HG03280 (cell line): ENCODE measurements at regions not wholly inside any gene's neighbourhood (a gene's known extent, or its start where the extent isn't known, plus 50 kb on each side); places are given as distances from the start of the nearest gene placed in this dataset.
"Not testable (repeated sequence)": the region's sequence is repeated elsewhere in the genome, so short reads cannot be mapped to it uniquely, and the experiment has no call there.

Experiments
- ATAC-seq: cut with Tn5 transposase; IDR thresholded peaks from one replicate; pipeline ENCODE4 v1.9.1; 2021; ENCODE audit warnings: mild to moderate bottlenecking, moderate library complexity; ENCODE audit not compliant: unreplicated experiment

DNA sequence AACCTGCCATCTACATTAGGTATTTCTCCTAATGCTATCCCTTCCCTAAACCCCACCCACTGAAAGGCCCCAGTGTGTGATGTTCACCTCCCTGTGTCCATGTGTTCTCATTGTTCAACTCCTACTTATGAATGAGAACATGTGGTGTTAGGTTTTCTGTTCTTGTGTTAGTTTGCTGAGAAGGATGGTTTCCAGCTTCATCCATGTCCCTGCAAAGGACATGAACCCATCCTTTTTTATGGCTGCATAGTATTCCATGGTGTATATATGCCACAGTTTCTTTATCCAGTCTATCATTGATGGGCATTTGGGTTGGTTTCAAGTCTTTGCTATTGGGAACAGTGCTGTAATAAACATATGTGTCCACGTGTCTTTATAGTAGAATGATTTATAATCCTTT, 149.2 kb downstream of the PCDH7 start:
- not testable (repeated sequence) for ATAC-seq

DNA sequence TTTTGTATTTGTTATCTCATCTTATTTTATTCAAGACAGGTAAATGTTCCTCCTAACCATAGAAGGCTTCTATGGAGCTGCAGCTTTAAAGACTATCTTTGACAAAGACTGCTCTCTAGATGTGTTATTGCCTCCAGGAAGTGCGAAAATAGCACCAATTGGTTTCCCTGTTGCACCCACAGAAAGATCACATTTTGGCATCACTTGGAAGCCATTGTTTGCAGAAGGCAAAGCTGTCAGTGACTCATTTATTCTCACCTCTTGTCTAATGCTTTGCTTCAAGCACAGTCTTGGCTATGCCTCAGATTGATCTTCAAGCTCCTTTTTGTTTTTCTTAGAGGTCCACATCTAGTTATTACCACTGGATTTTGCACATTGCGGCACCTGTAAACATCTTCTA, 150.3 kb downstream of the PCDH7 start:
- no peak for ATAC-seq

DNA sequence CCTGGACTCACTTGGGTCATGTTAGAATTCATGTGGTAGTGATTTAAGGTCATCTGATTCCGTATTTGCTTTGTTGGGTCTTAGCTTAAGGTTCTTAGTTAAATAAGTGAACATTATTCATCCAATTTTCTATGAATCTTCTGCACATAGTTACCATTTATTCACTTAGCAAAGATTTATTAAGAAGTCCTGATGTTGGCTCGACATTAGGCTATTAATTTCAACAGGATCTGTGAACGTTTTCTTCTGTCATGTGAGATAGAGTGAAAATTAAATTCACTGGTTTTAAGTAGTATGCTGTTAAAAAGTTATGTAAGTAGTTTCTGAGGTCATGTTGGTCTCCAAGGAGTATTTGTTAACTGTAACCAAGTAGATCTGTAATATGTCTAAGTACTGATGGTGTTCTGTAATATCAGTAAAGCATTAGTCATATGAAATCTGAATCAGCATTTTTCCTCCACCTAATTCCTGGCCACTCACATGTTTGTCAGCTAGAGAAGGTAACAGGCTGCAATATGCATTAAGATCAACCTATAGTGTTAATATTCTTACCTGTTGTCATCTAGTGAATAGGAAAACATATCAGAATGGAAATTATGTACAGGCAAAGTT, 155.6 kb downstream of the PCDH7 start:
- no peak for ATAC-seq

DNA sequence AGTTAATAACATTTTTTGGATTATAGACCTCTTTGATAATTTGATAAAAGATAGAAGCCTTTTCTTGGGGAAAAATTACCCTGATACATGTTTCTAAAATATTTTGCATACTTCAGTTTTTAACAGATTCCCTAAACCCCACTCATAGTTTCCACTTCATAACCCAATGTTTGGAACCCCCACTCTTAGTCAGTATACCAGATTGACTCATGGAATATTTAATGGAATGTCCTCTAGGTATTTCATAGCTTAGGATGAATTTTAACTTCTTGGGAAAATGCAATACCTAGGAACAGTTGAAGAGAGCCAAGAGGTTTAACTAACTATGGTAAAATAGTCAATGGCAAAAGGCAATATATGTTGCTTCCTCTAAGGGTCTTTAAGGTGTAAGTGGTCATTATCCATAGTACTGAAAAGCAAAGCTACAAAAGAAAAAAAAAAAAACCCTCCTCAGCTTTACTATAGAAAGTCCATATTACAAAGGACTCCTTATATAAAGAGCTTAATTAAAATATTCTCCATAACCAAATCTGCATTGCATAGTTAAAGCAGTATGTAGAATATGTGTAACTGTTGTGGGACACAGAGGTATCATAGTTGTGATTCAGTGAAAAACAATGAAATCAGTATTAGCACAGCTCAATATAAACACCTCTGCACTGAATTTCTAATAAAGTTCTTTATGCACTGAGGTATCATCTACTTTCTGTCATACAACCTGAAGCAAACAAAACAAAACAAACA, 159.9 kb downstream of the PCDH7 start:
- no peak for ATAC-seq

DNA sequence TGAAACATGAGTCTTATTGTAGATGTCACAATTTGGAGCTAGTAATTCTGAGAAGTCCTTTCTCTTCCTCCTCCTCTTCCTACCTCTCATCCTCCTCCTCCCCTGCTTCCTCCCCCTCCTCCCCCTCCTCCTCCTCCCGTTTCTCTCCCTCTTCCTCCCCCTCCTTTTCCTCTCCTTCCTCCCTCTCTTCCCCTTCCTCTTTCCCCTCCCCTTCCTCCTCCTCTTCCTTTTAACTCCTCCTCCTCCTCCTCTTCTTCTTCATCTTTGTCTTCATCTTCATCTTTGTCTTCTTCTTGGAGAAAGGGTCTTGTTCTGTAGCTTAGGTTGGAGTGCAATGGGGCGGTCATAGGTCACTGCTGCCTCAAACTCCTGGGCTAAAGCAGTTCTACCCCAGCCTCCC, 161.8 kb downstream of the PCDH7 start:
- no peak for ATAC-seq

GRCh38 chr4:30882443-30882842, 162.3 kb downstream of the PCDH7 start:
- ATAC-seq = no peak

GRCh38 chr4:30882995-30883675, 163.0 kb downstream of the PCDH7 start:
- no peak for ATAC-seq

DNA sequence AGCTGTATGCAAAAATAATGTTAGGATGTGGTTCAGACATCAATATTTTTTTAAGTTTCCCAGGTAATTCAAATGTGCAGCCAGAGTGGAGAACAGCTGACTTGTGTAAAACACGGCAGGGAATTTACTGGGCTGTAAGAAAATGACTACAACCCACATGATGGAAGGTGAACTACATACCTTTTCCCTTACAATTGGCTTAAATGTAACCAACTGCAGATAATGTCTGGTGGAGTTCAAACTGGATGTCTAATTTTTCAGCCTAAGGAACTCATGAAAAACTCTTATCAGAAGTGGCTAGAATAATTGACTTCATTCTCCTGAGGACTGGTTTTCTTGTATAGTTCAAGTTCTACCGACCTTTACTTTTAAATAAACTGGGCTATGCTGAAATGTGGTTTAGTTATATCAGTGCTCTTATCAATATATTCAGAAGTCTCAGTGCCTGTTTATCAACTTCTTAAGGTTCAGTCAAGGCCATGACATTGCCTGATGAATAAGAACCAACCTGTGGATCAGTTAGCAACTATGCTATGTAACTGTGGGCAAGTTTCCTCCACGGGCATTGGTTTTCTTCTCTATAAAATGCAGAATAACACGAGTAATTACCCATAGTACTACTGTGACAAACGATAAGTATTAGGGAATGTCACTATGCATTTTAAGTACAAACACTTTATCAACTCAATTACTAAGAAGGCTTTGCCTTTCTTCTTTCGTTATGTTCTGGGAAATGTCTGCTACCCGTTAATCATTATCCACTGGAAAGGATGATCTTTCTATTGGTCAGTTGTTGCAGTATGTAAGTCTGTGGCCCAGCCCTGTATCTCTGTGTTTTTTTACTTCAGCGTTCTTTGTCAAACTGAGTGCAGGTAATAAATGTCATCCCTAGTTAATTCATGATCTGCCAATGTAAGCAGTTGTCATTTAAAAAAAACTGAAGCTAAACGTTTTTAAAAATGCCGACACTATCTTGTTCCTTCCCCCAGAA, 181.6 kb downstream of the PCDH7 start:
- ATAC-seq = no peak

GRCh38 chr4:30903502-30904214, 183.5 kb downstream of the PCDH7 start:
- ATAC-seq = no peak

GRCh38 chr4:30904215-30904555, 184.0 kb downstream of the PCDH7 start:
- no peak for ATAC-seq

- ATAC-seq = no peak
These were observed 184.4 kb downstream of the PCDH7 start for GRCh38 chr4:30904588-30904987.

DNA sequence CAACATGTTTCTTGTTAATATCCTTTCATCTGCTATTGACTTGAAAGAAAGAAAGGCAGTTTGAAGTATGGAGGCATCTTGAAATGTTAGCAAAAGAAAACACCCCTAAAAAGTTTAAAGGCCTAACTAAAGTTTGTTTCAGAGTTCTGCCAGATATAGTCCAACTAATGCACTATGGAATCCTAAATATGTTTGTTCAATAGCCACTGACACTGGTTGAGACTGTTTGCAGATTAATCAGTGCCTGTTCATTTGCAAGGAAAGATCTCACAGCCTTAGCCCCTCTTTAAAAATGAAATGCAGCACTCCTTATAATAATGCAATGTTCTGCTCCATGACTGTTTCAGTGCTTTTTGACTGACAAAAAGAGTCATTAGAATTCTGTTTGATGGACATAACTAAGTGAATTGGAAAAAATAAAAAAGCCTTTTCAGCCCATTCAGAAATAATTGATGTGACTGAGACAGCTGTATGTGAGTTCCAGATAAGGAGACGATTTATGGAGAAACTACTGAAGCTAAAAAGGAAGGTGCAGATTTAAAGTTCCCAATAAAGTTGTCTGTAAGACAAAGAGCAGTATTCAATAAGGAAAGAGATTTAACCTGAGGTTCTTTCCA, 192.0 kb downstream of the PCDH7 start:
- ATAC-seq = no peak

DNA sequence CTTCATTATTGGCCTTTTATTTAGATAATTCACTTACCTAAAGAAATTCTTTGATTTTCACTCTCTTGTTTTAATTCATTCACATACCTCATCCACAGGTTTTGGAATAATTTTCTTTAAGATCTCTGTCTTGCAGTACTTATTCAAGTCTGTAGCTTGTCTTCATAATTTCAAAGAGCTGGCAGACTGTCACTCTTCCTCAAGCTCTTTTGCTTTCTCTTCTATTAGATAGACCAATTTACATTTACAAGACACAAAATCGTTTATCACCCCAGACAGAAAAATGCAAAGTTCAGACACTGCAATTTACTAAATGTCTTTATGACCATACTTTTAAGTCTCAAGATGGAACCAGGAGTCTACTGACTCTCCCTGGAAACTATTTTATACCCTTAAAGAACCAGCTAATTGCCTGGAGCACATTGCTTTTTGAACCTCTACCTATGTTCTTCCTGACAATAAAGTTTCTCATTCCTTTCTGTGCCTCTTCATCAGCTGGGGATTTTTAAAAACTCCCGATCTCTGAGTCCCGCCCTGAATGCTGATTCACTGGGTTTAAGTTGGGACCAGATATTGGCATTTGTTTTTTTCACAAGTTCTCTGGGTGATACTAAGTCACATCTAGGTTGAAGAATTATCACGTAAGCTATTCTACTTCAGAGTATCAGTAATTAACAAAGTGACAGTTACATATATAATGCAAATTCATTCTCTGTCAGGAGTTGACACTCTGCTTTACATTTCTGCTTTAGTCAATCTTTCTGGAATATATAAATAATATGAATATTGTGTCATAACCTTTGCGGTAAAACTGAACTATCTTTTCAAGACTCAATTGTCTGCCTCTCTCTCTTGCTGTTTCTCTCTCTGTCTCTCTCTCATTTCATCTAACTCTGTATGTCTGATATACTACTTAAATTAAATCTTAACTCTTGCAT, 196.4 kb downstream of the PCDH7 start:
- ATAC-seq = no peak

GRCh38 chr4:30917946-30918345, 197.8 kb downstream of the PCDH7 start:
- no peak for ATAC-seq

DNA sequence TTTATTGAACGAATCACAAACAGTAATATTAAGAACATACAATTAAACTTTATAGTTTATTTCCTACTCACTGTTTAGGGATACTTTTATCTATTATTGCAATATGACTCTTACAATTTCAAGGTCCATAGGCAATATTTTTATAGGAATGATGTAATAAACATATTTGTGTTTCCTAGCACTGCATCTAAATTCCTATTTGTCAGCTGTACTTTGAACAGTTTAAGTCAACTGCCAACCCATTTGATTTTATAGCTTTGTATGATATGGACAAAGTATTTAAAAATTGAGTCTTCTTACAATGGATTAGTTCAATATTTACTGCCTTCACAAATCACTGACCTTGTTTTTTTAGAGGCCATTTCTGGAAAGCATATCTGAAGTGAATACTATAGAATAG, 199.3 kb downstream of the PCDH7 start:
- no peak for ATAC-seq

- ATAC-seq = no peak
These were observed 199.9 kb downstream of the PCDH7 start for GRCh38 chr4:30920043-30920442.

DNA sequence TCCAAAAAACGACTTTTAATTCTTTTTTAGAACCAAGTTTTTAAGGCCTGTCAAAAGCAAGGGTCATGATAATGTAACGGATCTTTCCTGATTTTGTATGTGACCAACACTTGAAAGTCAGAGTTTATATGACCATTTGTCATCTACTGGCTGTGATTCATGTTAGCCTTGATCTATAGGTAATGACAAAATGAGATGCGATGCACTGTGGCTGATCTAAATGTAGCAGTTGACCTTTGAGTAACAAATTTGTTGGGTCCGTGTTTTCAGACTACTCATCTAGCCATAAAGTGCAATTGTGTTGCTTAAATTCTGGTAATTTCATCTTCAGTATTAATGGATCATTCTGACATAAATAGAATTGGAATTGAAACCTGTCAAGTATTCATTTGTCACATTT, 202.5 kb downstream of the PCDH7 start:
- ATAC-seq = no peak

- ATAC-seq = no peak
These were observed 204.3 kb downstream of the PCDH7 start for GRCh38 chr4:30924495-30924894.

- ATAC-seq = no peak
These were observed 209.5 kb downstream of the PCDH7 start for GRCh38 chr4:30929649-30930048.
